CD4-positive, alpha-beta T cell treated with Interleukin-2 at 100 ng/mL for 4 hours (primary cell): ENCODE measurements at regions not wholly inside any gene's neighbourhood (a gene's known extent, or its start where the extent isn't known, plus 50 kb on each side); places are given as distances from the start of the nearest gene placed in this dataset.

Source experiments
- DNase-seq: peaks from one replicate; pipeline ENCODE4 v3.0.0-alpha.2; 2020; ENCODE audit warnings: low spot score

DNA sequence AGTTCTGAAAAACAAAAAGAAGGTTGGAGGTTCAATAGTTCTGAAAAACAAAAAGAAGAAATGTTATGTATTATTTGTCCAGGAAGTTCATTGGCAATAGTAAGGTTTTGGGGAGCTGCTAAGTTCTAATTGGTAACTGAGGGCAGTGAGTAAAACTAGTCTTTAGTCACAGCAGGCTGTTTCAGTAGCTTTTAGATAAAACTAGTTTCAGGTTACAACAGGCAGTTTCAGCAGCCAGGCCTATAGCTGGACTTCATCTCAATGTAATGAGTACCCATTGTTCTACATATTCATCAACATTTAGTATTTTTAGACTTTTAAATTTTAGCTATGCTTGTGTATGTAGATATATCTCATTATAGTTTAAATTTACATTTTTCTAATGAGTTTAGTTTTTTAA lies 639.3 kb downstream of the TOX3 start:
- no peak for DNase-seq

DNA sequence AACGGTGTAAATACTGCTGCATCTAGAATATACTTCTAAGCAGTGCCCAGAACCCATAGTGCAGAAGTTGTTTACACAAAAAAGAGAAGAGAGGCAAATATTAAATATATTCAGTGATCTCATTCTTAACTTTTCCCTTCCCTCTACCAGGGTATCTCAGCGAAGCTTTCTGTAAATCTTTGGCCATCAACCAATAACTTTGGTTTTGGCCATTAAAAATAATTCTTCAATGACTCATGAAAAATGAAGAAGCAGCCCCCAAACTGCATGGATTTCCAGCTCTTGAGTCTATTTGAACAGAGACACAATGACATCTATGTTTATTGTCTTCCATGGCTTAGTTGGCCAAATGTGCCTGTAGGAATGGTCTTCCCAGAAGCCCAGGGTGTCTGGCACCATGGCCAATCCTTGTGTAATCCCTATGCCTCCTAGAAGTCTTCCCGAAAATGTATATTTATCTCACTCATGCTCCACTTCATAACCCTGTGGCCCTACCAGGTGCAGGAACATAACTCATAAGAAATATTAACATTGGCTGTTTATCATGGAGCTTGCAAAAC lies 646.6 kb downstream of the TOX3 start:
- DNase-seq, result no peak

GRCh38 chr16:51898872-51899271 lies 648.1 kb downstream of the TOX3 start:
- DNase-seq, result no peak

- no peak for DNase-seq
Observed at GRCh38 chr16:51896013-51896412, 650.9 kb downstream of the TOX3 start.

GRCh38 chr16:51892293-51893007 lies 654.5 kb downstream of the TOX3 start:
- no peak for DNase-seq

GRCh38 chr16:51888534-51888933 lies 658.4 kb downstream of the TOX3 start:
- DNase-seq, result no peak

- no peak for DNase-seq
Observed at GRCh38 chr16:51888016-51888415, 658.9 kb downstream of the TOX3 start.

DNA sequence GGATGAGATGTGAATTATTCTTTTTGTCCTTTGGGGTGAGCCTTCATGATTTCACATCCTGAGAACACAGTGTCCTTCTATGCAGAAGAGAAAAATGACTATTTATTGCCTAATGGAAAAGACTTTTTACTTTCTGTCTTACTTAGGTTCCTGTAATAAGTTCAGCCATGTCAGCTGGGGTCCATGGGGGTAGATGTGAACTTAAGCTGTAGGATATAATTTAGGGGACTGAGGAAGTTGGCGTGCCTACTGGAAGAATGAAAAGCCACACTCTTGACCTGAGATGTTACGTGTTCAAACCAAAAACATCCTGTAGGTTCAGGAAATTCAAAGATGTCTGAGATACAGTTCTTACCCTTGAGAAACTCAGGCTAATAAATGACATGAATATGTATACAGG lies 660.5 kb downstream of the TOX3 start:
- DNase-seq, result no peak

- DNase-seq, result no peak
Observed at GRCh38 chr16:51884773-51885172, 662.2 kb downstream of the TOX3 start.

- DNase-seq, result no peak
Observed at GRCh38 chr16:51881731-51882130, 665.2 kb downstream of the TOX3 start.

DNA sequence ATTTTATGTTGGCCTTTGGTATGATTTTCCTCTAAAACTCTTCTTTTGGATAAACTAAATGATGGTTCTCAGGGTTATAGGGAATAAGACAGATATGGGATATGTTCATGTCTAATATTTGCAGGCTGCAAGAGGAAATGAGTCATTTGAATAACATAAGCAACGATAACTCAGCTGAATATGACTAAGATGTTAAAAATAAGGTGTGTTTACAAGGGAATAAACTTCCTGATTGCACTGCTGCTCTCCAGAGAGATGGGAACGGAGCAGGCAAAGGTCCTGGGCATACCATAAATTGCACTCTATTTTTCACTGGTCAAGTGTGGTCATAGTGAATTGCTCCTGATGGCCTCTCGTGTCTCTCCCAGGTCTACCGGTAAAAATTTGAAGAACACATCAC lies 666.2 kb downstream of the TOX3 start:
- DNase-seq, result no peak

DNA sequence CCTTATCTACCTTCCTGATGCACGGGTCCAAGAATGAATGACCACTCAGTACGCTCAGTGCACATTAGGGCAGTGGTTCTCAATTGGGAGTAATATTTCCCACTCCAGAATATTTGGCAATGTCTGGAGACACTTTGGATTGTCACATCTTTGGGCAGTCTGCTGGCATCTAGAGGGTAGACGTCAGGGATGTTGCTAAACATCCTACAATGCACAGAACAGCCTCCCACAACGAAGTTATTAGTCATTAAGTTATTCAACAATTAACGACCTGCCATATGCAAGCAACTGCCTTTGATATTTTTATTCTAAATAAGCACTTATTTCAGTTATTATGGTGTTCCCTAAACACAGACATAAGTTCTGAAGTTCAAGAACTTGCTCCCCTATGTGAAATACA lies 669.3 kb downstream of the TOX3 start:
- no peak for DNase-seq

DNA sequence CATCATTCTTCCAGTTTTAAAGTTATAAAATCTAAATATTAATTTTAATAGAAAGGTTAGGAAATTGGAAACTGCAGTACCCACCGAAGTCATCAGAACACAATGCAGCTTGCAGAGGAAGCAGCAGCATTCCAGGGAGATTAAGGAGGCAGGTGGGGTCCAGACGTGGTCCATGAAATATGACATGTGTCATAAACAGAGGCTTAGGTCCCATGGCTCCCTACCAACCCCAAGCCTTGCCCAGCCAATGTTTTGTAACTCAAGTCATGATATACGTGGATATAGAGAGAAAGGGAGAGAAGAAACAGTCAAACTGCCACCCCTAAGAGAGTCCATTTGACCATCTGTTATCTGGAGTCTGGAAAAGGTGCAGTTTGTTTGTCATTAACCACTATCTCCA lies 670.0 kb downstream of the TOX3 start:
- DNase-seq, result no peak

GRCh38 chr16:51876601-51876875 lies 670.4 kb downstream of the TOX3 start:
- DNase-seq, result no peak

GRCh38 chr16:51875834-51876600 lies 670.9 kb downstream of the TOX3 start:
- DNase-seq, result no peak

GRCh38 chr16:51872524-51872923 lies 674.4 kb downstream of the TOX3 start:
- DNase-seq, result no peak

DNA sequence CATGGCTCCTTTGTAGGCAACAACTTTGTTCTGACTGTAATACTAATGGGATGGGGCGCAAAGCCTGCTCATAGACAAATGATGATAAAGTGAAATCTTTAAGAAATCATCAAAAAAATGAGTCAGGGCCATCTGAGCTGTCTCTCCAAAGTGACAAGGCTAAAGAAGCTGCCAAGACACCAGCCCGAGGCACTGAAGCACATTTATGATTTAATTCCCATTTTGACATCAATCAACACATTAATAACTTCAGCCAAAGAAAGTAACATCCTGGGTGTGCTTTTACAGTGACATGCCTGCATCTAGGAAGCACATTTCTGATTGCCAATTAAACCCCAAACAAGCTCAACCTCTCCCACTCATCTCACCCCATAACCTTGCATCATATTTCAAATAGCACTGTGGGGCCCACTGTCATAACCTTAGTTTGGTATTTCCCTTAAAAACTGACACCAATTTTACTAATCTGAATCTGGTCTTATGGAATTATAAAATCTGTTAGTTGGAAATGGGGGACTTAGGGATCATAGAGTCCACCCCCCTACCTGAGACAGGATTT lies 676.6 kb downstream of the TOX3 start:
- DNase-seq, result no peak

DNA sequence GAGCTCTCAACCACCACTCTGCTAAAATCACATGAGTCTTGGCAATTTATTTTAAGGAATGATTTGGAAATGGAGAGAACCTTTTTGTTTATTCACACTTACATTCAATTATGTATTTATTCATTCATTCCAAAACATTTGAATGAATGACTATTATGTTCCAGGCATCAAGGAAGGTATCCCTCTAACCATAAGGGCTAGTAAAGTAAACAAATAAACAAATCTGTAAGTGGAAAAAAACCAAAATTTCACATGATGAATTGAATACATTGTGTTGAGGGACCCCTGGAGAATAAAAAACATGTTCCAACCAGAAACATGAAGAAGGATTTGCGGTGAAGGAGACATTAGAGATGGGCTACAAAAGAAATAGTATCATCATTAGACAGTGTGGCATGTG lies 677.8 kb downstream of the TOX3 start:
- no peak for DNase-seq

GRCh38 chr16:51868631-51869030 lies 678.3 kb downstream of the TOX3 start:
- DNase-seq, result no peak

GRCh38 chr16:51867386-51868065 lies 679.4 kb downstream of the TOX3 start:
- DNase-seq, result no peak

DNA sequence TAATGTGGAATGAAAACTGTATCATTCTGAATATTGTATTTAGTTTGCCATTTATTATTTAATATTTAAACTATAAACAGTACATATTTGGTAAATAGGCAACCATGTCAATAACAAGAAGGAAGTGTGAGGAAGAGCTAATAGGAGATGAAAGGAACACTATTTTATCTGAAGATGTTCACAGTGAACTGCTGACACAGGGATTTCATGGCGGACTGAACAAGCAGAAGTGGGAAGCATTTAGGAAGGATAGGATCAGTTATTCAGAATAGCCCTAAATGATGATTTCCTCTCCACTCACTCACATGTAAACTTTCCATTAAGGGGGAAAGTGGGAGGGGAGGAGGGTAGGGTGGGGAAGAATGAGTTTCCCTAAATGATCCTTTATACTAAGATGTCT lies 682.4 kb downstream of the TOX3 start:
- DNase-seq, result no peak

GRCh38 chr16:51854401-51854951 lies 692.5 kb downstream of the TOX3 start:
- DNase-seq, result no peak

DNA sequence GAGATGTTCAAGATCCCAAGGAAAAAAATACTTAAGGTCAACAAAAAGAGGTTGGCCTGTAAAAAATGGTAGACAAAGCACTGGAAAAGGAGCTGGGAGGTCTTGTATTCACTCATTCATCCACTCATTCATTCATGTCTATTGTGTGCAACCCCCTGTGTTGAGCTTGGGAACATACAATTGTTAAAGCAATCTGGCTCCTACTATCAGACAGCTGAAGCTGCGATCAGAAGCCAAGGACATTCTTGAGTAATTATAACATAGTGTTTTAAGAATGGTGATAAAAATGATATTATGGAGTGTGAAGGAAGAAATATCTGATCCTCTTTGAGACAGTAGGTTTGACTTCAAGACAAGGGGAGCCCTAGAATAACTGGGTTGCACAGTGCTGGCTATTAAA lies 693.4 kb downstream of the TOX3 start:
- no peak for DNase-seq
